HuH-7 (cell line): ENCODE measurements at regions not wholly inside any gene's neighbourhood (a gene's known extent, or its start where the extent isn't known, plus 50 kb on each side); places are given as distances from the start of the nearest gene placed in this dataset.
"Not testable (repeated sequence)": the region's sequence is repeated elsewhere in the genome, so short reads cannot be mapped to it uniquely, and the experiment has no call there.

Source experiments
- DNase-seq: peaks from one replicate; pipeline ENCODE4 v3.0.0; 2011; ENCODE audit warnings: low spot score

- no peak for DNase-seq
Measured at GRCh38 chr22:48510599-48510998, 1317.1 kb downstream of the BRD1 start.

GRCh38 chr22:48507595-48508350 lies 1319.9 kb downstream of the BRD1 start:
- no peak for DNase-seq

DNA sequence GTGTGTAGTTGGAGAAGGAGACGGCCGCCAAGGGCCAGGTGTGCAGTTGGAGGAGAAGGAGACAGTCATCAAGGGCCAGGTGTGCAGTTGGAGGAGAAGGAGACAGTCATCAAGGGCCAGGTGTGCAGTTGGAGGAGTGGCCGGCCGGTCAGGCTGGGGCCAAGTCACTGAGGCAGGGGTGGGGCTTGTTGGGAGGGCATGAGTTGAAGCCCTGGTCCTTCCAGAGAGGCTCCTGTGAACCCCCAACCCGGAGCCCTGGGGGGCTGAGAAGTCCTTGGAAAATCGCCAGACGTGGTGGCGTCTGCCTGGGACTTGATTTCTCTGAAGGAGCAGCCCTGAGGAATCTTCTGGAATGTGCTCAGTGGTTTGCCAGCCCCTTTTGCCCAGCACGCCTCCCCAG lies 1320.5 kb downstream of the BRD1 start:
- DNase-seq = no peak

DNA sequence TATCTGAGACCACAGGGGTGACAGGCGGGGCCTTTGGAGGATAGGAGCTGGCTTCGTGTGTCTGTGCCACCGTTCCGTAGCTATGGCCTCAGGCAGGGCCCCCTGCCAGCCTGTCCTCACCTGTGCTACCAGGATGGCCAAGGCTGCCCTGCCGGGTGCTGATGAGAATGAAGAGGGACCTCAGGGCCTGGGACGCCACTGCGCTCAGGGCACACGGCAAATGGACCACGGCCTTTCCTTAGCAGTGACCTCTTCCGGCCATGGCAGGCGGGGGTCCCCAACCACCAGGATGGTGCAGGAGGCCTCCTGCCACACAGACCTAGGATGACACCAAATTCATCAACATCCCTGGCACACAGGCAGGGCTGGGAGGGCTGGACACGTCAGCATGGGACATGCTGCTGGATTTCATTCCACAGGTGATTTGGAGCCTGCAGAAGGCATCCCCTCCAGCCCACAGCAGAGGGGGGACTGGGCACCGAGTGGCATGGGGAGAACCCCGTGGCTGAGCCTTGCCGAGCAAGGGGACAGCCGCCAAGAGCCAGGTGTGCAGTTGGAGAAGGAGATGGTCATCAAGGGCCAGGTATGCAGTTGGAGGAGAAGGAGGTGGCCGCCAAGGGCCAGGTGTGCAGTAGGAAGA lies 1321.0 kb downstream of the BRD1 start:
- DNase-seq = no peak

GRCh38 chr22:48505891-48506290 lies 1321.8 kb downstream of the BRD1 start:
- DNase-seq = no peak

DNA sequence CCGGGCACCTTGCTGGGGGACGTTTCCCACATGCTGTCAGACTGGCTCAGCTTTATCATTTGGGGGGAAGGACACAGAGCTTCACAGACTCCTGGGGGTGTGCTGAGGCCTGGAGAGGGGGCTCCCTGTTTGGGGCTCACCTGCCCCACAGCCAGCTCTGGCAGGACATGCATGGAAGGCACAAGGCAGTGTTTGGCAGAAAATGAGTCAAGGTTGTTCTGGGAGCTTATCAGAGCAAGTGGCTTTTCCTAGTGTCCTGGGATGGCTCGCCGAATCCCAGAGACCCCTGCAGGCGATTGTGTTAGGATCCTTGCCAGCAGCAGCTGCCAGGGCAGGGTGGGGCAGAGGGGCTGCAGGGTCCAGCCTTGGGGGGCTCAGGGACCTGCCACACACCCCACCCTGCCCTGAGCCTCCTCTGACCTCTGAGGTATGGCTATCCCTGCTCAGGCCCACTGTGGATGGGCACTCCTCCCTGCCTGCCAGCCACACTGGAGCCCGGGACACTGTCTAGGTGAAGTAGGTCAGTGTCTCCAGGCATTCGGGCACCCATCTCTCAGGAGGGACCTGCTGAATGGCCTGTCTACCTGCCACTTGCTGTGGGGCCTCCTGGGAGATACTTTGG lies 1323.0 kb downstream of the BRD1 start:
- no peak for DNase-seq

DNA sequence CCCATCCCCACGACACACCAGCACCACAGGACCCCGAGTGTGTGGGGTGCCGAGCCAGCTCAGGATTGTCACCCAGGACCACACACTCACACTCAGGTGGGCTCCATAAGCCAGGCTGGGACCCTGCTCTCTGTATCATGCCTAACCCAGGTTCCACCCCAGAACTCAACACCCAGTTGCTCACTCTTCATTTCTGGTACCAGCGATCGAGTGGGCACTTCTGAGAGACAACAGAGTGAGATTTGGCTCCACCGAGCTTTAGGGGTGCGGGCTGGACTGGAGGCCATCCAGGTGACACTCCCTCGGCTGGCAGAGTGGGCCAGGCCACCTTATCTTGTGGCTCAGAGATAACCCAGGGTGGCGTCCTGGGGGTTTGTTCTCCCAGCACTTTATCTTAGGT lies 1323.8 kb downstream of the BRD1 start:
- no peak for DNase-seq

DNA sequence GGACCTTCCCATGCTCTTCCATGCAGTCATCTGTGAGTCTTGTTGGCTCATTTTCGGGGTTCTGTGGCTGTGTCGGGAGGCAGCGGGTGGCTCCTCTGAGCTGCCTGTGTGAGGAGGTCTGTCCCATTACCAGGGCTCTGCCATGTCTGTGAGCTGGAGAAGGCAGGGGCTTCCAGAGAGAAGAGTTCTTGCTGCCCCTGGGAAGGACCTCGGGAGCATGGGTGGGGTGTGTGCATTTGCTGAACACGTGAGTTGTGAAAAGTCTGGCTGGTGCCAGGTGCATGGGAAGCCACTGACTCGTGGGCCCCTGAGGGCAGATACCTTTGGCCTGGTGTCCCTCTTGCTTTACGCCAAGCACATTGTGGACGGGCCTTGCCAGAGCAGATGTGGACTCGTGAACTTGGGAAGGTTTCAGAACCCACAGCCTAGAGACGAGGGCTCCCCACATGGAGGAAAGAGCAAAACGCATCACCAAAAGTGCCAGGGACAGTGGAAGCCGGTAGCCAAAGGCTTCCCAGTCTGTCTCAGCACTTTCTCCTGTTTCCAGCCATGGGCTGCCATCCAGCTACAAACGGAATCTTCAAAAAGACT lies 1324.5 kb downstream of the BRD1 start:
- no peak for DNase-seq

- no peak for DNase-seq
Measured at GRCh38 chr22:48501231-48501750, 1326.4 kb downstream of the BRD1 start.

- no peak for DNase-seq
Measured at GRCh38 chr22:48500471-48501230, 1327.0 kb downstream of the BRD1 start.

GRCh38 chr22:48499456-48500425 lies 1327.9 kb downstream of the BRD1 start:
- no peak for DNase-seq

GRCh38 chr22:48498526-48499331 lies 1328.9 kb downstream of the BRD1 start:
- no peak for DNase-seq

GRCh38 chr22:48497743-48498520 lies 1329.7 kb downstream of the BRD1 start:
- not testable (repeated sequence) for DNase-seq

DNA sequence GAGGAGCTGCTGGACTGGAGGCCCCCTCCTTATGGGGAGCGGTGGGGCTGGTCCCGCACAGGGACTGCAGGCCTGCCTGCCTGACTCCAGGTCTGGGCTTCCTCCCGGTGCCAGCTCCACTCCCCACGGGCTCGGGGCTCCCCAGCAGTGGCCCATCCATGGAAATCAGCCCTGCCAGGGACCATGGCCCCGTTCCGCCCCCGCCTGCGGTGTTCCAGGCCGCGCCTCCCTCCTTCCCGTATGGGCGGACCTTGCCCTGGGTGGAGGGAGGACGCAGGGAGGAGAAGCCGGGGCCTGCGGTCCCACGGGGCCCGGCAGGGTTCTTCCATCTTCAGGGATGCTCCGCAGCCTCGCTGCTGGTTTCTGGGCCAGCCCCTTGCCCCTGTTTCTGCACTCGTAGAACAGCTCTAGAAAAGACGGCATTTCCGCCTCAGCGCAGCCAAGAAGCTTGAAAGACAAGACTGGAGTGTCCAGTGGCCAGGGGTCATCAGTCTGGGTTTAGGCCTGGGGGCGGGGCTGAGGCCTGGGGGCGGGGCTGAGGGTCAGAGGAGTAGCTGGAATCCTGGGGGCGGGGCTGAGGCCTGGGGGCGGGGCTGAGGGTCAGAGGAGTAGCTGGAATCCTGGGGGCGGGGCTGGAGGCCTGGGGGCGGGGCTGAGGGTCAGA lies 1330.6 kb downstream of the BRD1 start:
- DNase-seq = no peak

- no peak for DNase-seq
Measured at GRCh38 chr22:48496226-48496845, 1331.3 kb downstream of the BRD1 start.

DNA sequence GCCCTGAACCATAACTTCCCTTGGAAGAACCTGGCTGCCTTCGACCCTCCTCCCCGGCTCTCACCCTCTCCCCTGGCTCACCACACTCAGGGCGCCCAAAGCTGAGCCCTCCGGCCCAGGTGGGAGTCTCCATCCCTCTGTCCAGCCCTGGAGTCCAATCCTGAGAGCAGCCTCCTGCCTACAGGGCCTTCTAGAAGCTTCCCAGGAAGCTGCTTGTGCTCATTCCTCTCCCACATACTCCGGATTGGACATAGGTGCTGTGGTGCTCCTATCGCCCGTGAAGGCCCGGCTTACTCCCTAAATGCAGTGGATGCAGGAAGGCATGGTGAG lies 1332.0 kb downstream of the BRD1 start:
- DNase-seq = no peak

DNA sequence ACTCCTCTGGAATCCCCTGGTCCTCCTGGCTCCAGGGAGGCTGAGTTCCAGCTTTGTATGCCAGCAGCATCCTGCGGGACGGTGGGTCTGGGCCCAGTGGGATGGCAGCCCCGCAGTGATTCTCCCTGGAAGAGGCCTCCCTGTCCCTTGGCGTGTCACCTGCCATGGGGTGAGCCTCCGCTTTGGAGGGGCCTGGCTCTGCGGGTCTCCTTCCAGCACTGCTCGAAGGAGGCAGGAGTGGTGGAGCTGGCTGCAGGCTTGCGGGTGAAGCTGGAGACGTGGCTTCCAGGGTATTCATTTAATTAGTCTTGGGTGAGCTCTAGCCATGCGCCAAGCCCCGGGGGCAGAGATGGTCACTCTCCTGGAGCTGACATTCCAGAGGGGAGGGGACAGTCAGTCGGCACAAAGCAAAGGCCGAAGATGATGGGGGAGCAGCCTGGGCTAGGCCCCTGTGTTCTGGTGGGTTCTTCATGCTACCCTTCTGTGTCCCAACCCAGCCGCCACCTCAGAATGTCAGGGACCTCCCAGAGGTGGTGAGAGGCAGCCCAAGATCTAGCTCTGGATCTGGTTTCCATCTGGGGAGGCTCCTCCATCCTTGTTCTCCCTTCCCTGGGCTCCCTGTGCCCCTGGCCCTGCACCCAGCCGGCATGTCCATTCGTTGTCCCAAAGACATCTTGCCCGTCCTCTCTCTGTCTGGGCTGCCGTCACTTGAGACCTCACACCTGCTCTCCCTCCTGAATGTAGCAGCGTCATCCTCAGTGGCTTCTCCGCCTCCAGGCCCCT lies 1332.5 kb downstream of the BRD1 start:
- no peak for DNase-seq
